CD4-positive, alpha-beta T cell (primary cell): ENCODE measurements at regions not wholly inside any gene's neighbourhood (a gene's known extent, or its start where the extent isn't known, plus 50 kb on each side); places are given as distances from the start of the nearest gene placed in this dataset.

Experiments used
- ATAC-seq: fragments of 200-7000 bp; cut with Tn5 transposase; one replicate; pipeline ENCODE4 v1.10.0; 2022; ENCODE audit warnings: mild to moderate bottlenecking; ENCODE audit not compliant: poor library complexity
- CTCF ChIA-PET: fragments of 350-600 bp; sonication (Branson Sonifier 250); formaldehyde crosslinking; loops from one replicate; lab custom pipeline; 2021; ENCODE audit warnings: antibody characterized with exemption, inconsistent platforms; lab: Charles Lee
- POLR2A ChIA-PET: fragments of 350-600 bp; sonication (Branson Sonifier 250); formaldehyde crosslinking; loops from one replicate; lab custom pipeline; 2021; ENCODE audit warnings: antibody characterized with exemption, inconsistent platforms; lab: Charles Lee
- DNase-seq, 14 experiments: peaks; one replicate each; pipeline ENCODE4 v3.0.0-alpha.2; 2013 to 2020; ENCODE audit warnings: mixed read lengths in 2 of 14
- H3K27ac ChIP-seq, 2 donors: one replicate each; pipeline versions ENCODE4 v1.5.1 to v1.7.0; 2013; ENCODE audit warnings: low read length in 2 of 2, low read depth in 1 of 2, mild to moderate bottlenecking in 1 of 2
- H3K27me3 ChIP-seq, 2 experiments: 1 replicate in 1 of 2; 2 replicates in 1 of 2; pipeline versions ENCODE4 v1.6.1 to v1.7.0; 2013; ENCODE audit warnings: low read length in 2 of 2, control low read depth in 1 of 2, mild to moderate bottlenecking in 1 of 2, moderate library complexity in 1 of 2; ENCODE audit not compliant: insufficient read depth in 2 of 2, control insufficient read depth in 1 of 2
- H3K36me3 ChIP-seq: one replicate; pipeline ENCODE4 v1.6.1; 2013; ENCODE audit warnings: low read length, control low read depth; ENCODE audit not compliant: insufficient read depth
- H3K4me1 ChIP-seq: one replicate; pipeline ENCODE4 v1.6.1; 2013; ENCODE audit warnings: low read length, control low read depth; ENCODE audit not compliant: insufficient read depth
- H3K4me3 ChIP-seq: one replicate; pipeline ENCODE4 v1.5.1; 2013; ENCODE audit warnings: mild to moderate bottlenecking, low read length, moderate library complexity
- H3K9me3 ChIP-seq, 2 experiments: 1 replicate in 1 of 2; 2 replicates in 1 of 2; pipeline versions ENCODE4 v1.6.1 to v1.7.0; 2013; ENCODE audit warnings: low read length in 2 of 2, mild to moderate bottlenecking in 2 of 2, control low read depth in 1 of 2, moderate library complexity in 1 of 2; ENCODE audit not compliant: control insufficient read depth in 1 of 2, insufficient read depth in 1 of 2
- H3K27ac Mint-ChIP-seq: one replicate; pipeline ENCODE4 v1.8.0; 2020; ENCODE audit warnings: mixed read lengths
- H3K27me3 Mint-ChIP-seq: one replicate; pipeline ENCODE4 v1.8.0; 2021; ENCODE audit warnings: mixed read lengths
- H3K36me3 Mint-ChIP-seq: one replicate; pipeline ENCODE4 v1.8.0; 2021; ENCODE audit warnings: low read depth, mixed read lengths
- H3K4me1 Mint-ChIP-seq: one replicate; pipeline ENCODE4 v1.8.0; 2021; ENCODE audit warnings: low read depth, mixed read lengths
- H3K4me3 Mint-ChIP-seq: one replicate; pipeline ENCODE4 v1.8.0; 2020; ENCODE audit warnings: mild to moderate bottlenecking, mixed read lengths
- H3K9me3 Mint-ChIP-seq: one replicate; pipeline ENCODE4 v1.8.0; 2020; ENCODE audit warnings: mixed read lengths
- intact Hi-C, 2 experiments: fragments of 100-400 bp; cut with DNase I in 1 of 2; cut with micrococcal nuclease in 1 of 2; formaldehyde crosslinking; loops; one replicate each; pipeline versions ENCODE4 v1.15.1 to v1.9.0; 2023 to 2025; cut with DNase I, micrococcal nuclease
- TF ChIP-seq, protein P1 (sequence below): fragments of 200-600 bp; IDR thresholded peaks from one replicate; pipeline ENCODE4 v1.8.0; 2022; ENCODE audit warnings: antibody characterized with exemption, mild to moderate bottlenecking

DNA sequence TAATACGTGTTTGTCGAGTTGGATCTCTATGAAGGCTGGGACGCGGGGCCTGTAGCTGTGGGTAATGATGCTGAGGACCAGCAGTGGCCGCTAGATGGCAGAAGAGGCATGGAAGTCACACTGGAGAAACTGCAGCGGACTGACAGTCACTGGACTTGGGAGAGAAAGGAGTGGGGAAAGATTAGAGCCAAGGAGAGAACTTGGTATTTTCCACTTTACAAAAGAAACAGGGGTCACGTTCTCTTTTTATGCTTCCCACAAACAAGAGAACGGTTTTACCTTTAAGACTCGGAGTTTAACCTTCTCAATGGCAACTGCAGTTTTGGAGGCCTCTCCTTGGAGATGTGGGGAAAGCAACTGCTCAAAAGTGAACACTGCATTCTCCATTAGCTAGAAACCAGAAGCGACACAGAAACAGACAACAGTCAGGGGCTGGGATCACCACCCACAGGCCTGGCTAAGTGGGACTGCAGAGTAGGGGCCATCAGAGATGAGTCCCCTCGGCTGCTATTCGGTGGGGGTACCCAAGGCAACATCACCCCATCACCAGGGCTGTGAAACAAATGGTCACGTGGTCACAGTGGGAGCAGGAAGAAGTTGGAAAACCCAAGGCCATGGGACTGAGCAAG is 51.1 kb upstream of the EDEM3 start:
- Histone ChIP-seq H3K4me1 (peaks cover 3% of the 10 kb centered on the region), H3K4me3 (no peak overlapping the region), H3K9me3 (no peaks in the 10 kb centered on the region), H3K36me3 (peaks cover 32% of the 10 kb centered on the region), H3K27ac (no peak overlapping the region), H3K27me3 (no peaks in the 10 kb centered on the region)
- H3K36me3 Mint-ChIP-seq, result no peaks in the 10 kb centered on the region
- TF ChIP-seq, protein P1, sequence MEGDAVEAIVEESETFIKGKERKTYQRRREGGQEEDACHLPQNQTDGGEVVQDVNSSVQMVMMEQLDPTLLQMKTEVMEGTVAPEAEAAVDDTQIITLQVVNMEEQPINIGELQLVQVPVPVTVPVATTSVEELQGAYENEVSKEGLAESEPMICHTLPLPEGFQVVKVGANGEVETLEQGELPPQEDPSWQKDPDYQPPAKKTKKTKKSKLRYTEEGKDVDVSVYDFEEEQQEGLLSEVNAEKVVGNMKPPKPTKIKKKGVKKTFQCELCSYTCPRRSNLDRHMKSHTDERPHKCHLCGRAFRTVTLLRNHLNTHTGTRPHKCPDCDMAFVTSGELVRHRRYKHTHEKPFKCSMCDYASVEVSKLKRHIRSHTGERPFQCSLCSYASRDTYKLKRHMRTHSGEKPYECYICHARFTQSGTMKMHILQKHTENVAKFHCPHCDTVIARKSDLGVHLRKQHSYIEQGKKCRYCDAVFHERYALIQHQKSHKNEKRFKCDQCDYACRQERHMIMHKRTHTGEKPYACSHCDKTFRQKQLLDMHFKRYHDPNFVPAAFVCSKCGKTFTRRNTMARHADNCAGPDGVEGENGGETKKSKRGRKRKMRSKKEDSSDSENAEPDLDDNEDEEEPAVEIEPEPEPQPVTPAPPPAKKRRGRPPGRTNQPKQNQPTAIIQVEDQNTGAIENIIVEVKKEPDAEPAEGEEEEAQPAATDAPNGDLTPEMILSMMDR, result peak; percentile 96
- DNase-seq, result peak; percentile 69 to 91 (median 79)
- ATAC-seq, result peak; percentile 96
- H3K27me3 Mint-ChIP-seq, result no peaks in the 10 kb centered on the region
- H3K4me1 Mint-ChIP-seq, result no peaks in the 10 kb centered on the region
- H3K9me3 Mint-ChIP-seq, result no peaks in the 10 kb centered on the region
- H3K4me3 Mint-ChIP-seq, result no peak overlapping the region
- no peak overlapping the region for H3K27ac Mint-ChIP-seq
- ChIA-PET CTCF (interaction anchor here (0.5 to 2.8 kb wide), 16 partner anchors 9 to 364 kb away, joined by 3 to 21 read pairs (median 4); partner anchors contain the start of gene NIBAN1), POLR2A (interaction anchor here (1.0 to 1.3 kb wide), 4 partner anchors 169 to 364 kb away, joined by 3 to 8 read pairs (median 4); partner anchors contain the start of gene NIBAN1)
- intact Hi-C loops, result loop anchor here (1.0 to 10.0 kb wide), 8 partner anchors 177 to 1409 kb away; no protein-coding TSS in a partner anchor
